VCaP (cell line): ENCODE measurements at regions not wholly inside any gene's neighbourhood (a gene's known extent, or its start where the extent isn't known, plus 50 kb on each side); places are given as distances from the start of the nearest gene placed in this dataset.

Experiments used
- H3K27ac ChIP-seq: fragments of 450-650 bp; 2 replicates; pipeline ENCODE4 v1.5.1; 2017
- TF ChIP-seq, protein P1 (sequence below): fragments of 450-650 bp; conservative IDR thresholded peaks from 2 replicates; pipeline ENCODE4 v1.5.1; 2017; ENCODE audit warnings: mild to moderate bottlenecking, moderate library complexity

DNA sequence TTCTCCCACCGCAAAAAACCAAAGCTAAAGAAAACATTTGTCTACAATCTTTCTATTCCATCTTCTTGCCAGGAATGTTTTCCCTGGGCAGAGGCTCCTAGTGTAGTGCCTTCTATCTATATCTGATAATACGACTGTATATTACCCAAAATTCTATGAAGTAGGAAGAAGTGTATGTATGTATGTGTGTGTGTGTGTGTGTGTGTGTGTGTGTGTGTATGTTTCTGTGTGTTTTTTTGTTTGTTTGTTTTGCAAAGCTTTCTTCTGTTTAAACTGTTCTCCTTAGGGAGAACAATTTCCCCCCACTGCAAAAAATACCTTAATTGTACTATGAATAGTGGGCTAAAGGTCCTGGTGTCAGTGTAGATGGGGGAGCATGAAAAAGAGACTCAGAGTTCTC is 312.6 kb upstream of the CITED2 start:
- TF ChIP-seq, protein P1, sequence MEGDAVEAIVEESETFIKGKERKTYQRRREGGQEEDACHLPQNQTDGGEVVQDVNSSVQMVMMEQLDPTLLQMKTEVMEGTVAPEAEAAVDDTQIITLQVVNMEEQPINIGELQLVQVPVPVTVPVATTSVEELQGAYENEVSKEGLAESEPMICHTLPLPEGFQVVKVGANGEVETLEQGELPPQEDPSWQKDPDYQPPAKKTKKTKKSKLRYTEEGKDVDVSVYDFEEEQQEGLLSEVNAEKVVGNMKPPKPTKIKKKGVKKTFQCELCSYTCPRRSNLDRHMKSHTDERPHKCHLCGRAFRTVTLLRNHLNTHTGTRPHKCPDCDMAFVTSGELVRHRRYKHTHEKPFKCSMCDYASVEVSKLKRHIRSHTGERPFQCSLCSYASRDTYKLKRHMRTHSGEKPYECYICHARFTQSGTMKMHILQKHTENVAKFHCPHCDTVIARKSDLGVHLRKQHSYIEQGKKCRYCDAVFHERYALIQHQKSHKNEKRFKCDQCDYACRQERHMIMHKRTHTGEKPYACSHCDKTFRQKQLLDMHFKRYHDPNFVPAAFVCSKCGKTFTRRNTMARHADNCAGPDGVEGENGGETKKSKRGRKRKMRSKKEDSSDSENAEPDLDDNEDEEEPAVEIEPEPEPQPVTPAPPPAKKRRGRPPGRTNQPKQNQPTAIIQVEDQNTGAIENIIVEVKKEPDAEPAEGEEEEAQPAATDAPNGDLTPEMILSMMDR: no peak

DNA sequence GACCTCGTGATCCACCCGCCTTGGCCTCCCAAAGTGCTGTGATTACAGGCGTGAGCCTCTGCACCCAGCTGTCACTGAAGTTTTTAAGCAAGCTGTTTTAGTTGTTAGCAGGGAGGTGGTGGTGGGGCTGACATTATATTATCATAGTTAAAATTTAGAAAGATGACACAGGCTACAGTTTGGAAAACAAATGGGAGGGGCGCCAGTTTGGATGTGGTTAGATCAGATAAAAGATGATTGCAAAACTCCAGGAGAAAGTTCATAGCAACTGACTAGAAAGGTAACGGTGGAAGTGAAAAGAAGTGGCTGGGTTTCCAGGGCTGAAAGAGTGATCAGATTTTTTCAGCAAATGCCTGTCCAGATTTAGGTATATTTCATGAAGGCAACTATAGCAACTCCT is 311.9 kb upstream of the CITED2 start:
- H3K27ac ChIP-seq: no peak overlapping the region
- TF ChIP-seq, protein P1: no peak

More for the DNA sequence above, 312.6 kb upstream of the CITED2 start:
- no peak overlapping the region for H3K27ac ChIP-seq

- TF ChIP-seq, protein P1: no peak
- H3K27ac ChIP-seq: no peak overlapping the region
Observed at GRCh38 chr6:139685009-139685408, 310.6 kb upstream of the CITED2 start.

DNA sequence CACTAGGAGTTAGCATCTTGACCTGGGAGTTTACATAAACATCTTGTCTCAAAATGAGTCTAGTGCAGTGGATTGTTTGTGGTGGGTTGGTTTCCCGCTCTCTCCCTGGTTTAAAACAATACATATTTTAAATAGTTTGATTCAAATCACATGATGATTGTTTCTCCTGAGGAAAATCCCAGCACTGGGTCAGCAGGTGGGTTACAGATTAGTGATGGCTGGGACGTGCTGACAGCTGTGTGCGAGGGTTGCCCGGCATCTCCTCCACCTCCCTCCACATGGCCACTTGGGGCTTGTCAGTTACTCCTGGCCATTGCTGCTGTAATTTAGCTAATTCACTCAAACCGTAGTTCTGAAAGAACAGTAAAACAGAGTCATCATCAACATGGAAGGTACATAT is 306.4 kb upstream of the CITED2 start:
- H3K27ac ChIP-seq: no peak overlapping the region
- TF ChIP-seq, protein P1: no peak

DNA sequence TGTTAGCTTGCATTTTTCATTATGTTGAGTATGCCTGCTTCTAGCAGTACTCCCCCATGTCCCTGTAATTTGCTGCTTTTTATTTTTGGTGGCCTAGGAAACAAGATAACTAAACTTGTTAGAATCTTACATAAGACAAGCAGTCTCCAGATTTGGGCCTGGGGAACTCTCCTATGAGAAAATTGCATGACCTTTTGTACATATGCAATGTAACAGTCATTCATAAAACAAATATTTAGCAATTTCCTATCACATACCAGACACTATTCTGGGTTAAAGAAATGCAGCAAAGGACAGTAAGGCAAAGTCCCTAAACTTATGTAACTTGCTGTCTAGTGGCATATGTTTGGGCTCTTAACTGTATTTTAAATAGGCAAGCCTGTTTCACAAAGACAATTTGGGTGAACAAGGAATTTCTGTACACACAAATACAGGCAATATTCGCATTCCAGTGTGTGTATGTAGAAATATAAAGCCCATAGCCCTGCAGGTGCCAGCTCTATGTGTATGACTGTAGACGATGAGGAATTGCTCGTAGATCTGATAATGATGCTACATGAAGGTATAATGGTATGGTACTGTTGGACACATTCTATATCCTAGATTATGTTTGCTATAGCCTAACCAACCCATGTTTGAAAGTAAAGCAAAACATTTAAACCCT is 305.2 kb upstream of the CITED2 start:
- H3K27ac ChIP-seq: no peak overlapping the region
- TF ChIP-seq, protein P1: no peak

- TF ChIP-seq, protein P1: no peak
- H3K27ac ChIP-seq: no peak overlapping the region
Observed at GRCh38 chr6:139676718-139677117, 302.3 kb upstream of the CITED2 start.

DNA sequence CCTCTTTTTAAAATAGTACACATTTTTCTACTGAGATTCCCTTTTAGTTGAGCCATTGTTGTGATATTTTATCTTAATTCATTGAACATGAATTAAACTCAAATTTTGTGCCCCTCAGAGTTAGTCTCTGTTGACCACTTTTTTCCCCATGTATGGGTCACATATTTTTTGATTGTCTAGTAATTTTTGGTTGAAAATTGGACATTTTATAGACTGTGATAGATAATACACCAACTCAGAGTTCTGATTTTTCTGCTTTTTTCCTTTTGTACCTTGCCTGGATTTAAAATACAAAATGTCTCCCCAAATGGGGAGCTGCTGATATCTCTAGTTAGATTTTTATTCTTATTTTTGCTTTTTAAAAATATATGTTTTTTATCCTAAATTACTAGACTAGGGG is 291.8 kb upstream of the CITED2 start:
- no peak overlapping the region for H3K27ac ChIP-seq
- TF ChIP-seq, protein P1: no peak
